ENCODE measurements at regions not wholly inside any gene's neighbourhood (a gene's known extent, or its start where the extent isn't known, plus 50 kb on each side); places are given as distances from the start of the nearest gene placed in this dataset.

GRCh38 chr9:115636596-115636995 is 517.0 kb upstream of the PAPPA start:
- TF ChIP-seq, protein P1, sequence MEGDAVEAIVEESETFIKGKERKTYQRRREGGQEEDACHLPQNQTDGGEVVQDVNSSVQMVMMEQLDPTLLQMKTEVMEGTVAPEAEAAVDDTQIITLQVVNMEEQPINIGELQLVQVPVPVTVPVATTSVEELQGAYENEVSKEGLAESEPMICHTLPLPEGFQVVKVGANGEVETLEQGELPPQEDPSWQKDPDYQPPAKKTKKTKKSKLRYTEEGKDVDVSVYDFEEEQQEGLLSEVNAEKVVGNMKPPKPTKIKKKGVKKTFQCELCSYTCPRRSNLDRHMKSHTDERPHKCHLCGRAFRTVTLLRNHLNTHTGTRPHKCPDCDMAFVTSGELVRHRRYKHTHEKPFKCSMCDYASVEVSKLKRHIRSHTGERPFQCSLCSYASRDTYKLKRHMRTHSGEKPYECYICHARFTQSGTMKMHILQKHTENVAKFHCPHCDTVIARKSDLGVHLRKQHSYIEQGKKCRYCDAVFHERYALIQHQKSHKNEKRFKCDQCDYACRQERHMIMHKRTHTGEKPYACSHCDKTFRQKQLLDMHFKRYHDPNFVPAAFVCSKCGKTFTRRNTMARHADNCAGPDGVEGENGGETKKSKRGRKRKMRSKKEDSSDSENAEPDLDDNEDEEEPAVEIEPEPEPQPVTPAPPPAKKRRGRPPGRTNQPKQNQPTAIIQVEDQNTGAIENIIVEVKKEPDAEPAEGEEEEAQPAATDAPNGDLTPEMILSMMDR (IDR thresholded peaks at IDR 0.05) = no peak
- no peak for TF ChIP-seq POLR2A (IDR thresholded peaks at IDR 0.05)
